Activated T-helper 1 cell treated with anti-CD3 and anti-CD28 coated beads, Interleukin-12 subunit alpha, Interleukin-12 subunit beta, Interleukin-2, Interleukin-4 antibody, amounts not matched to agents 30 ng/mL and 10 ng/mL and 1 ng/mL, durations not matched to agents 14 hours and 24 hours and 36 hours (primary cell): ENCODE measurements at regions not wholly inside any gene's neighbourhood (a gene's known extent, or its start where the extent isn't known, plus 50 kb on each side); places are given as distances from the start of the nearest gene placed in this dataset.

Experiments used
- DNase-seq: peaks from one replicate; pipeline ENCODE4 v3.0.0; 2021; ENCODE audit warnings: low spot score
- H3K27ac Mint-ChIP-seq: one replicate; pipeline ENCODE4 v1.8.0; 2021; ENCODE audit warnings: mild to moderate bottlenecking, mixed read lengths
- H3K27me3 Mint-ChIP-seq: one replicate; pipeline ENCODE4 v1.8.0; 2022; ENCODE audit warnings: mild to moderate bottlenecking, moderate library complexity, mixed read lengths; ENCODE audit not compliant: insufficient read depth
- H3K36me3 Mint-ChIP-seq: one replicate; pipeline ENCODE4 v1.8.0; 2021; ENCODE audit warnings: low read depth, mixed read lengths
- H3K4me1 Mint-ChIP-seq: one replicate; pipeline ENCODE4 v1.8.0; 2021; ENCODE audit warnings: low read depth, mixed read lengths
- H3K4me3 Mint-ChIP-seq: one replicate; pipeline ENCODE4 v1.8.0; 2021; ENCODE audit warnings: mild to moderate bottlenecking, moderate library complexity, mixed read lengths
- H3K9me3 Mint-ChIP-seq: one replicate; pipeline ENCODE4 v1.8.0; 2021; ENCODE audit warnings: mixed read lengths
- intact Hi-C: fragments of 100-400 bp; cut with micrococcal nuclease; formaldehyde crosslinking; loops from one replicate; pipeline ENCODE4 v1.15.1; 2024

GRCh38 chr10:65112573-65112972, 1591.4 kb downstream of the REEP3 start:
- H3K27me3 Mint-ChIP-seq, result no peaks in the 10 kb centered on the region
- no peaks in the 10 kb centered on the region for H3K36me3 Mint-ChIP-seq
- intact Hi-C loops, result no loop called here
- H3K9me3 Mint-ChIP-seq, result peaks cover 19% of the 10 kb centered on the region
- no peak for DNase-seq
- no peak overlapping the region for H3K27ac Mint-ChIP-seq
- no peaks in the 10 kb centered on the region for H3K4me1 Mint-ChIP-seq
- no peak overlapping the region for H3K4me3 Mint-ChIP-seq

DNA sequence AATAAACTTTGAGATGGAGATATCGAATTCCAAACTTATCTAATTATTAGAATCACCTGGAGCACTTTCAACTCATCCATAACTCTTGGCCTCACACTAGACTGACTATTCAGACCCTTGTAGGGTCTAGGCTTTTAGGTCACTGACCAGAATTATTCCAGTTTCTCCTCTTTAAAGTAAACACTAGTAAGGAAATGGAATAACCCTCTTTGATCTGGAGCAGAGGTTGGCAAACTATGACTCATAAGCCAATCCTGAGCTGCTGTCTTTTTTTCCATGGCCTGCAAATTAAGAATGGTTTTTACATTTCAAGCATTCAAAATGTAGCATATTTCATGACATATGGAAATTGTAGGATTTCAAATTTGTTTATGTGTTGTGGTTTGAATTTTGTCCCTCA, 1601.9 kb downstream of the REEP3 start:
- H3K27ac Mint-ChIP-seq, result no peak overlapping the region
- H3K9me3 Mint-ChIP-seq, result peaks cover 10% of the 10 kb centered on the region
- H3K27me3 Mint-ChIP-seq, result no peaks in the 10 kb centered on the region
- H3K4me3 Mint-ChIP-seq, result no peak overlapping the region
- no peaks in the 10 kb centered on the region for H3K4me1 Mint-ChIP-seq
- no peaks in the 10 kb centered on the region for H3K36me3 Mint-ChIP-seq
- intact Hi-C loops, result no loop called here
- no peak for DNase-seq

DNA sequence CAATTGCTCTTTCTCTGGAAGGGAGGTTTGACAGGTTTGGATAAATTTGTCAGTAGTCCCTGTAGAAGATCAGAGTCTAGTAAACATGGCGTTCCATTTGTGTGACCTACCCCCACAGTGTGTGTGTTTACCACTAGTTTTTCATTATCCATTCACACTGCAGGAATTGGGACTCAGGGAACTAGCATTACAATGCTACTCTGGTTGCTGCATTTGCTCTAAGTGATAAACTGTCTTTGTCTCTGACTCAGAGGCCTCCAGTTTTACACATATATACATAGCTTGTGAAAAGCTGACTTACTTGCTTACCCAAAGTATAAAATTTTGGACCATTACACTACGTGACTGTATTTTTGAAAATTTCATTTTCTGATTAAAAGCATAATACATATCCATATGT, 1604.0 kb downstream of the REEP3 start:
- Mint-ChIP-seq H3K9me3 (peaks cover 4% of the 10 kb centered on the region), H3K36me3 (no peaks in the 10 kb centered on the region), H3K4me1 (no peaks in the 10 kb centered on the region), H3K4me3 (no peak overlapping the region), H3K27me3 (no peaks in the 10 kb centered on the region), H3K27ac (no peak overlapping the region)
- intact Hi-C loops, result no loop called here
- DNase-seq, result no peak

GRCh38 chr10:65126288-65126687, 1605.1 kb downstream of the REEP3 start:
- Mint-ChIP-seq H3K27ac (no peak overlapping the region), H3K4me3 (no peak overlapping the region), H3K9me3 (peaks cover 4% of the 10 kb centered on the region), H3K36me3 (no peaks in the 10 kb centered on the region), H3K4me1 (no peaks in the 10 kb centered on the region), H3K27me3 (no peaks in the 10 kb centered on the region)
- DNase-seq, result no peak
- intact Hi-C loops, result no loop called here

DNA sequence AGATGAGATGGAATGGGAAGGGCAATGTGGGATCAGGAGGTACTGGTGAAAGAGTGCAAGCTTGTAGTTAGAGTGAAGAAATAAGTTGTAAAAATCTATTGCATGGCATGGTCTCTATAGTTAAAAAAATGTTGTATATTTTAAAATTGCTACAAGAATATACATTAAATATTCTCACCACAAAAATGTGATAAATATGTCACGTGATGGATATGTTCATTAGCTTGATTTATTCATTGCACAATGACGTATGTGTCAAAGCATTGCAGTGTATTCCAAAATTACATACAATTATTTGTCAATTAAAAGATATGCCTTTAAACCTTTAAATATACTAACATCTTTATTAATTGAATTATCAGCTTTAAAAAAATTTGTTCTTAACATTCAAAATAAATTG, 1607.1 kb downstream of the REEP3 start:
- intact Hi-C loops, result no loop called here
- H3K27me3 Mint-ChIP-seq, result no peaks in the 10 kb centered on the region
- H3K36me3 Mint-ChIP-seq, result no peaks in the 10 kb centered on the region
- no peak overlapping the region for H3K27ac Mint-ChIP-seq
- no peak overlapping the region for H3K4me3 Mint-ChIP-seq
- no peaks in the 10 kb centered on the region for H3K4me1 Mint-ChIP-seq
- peaks cover 4% of the 10 kb centered on the region for H3K9me3 Mint-ChIP-seq
- no peak for DNase-seq

DNA sequence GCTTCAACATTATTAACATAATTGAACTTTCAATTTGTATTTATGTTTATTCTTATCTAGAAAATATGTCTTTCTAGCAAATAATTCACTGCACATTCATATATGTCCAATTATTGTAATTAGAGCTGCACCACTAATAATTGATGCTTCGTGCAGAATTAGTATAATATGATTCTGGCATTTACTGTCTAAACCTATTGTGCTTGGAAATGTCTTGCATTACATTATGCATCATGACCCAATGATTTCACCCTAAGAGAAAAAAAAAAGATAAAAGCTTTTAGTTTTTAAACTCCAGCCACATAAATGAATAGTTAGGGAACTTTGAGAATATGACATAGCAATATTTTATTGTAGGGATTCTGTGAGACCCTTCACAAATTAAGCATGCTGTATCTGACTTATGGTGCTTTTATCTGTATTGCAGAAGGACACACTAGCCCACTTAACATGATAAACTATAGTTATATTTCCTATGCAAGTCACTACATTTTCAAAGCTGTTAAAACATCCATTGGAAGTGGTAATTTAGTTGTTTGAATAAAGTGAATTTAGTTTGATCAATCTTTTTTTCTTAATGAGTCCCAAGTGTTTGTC, 1609.1 kb downstream of the REEP3 start:
- DNase-seq, result no peak
- intact Hi-C loops, result no loop called here
- no peak overlapping the region for H3K4me3 Mint-ChIP-seq
- no peaks in the 10 kb centered on the region for H3K36me3 Mint-ChIP-seq
- no peak overlapping the region for H3K27ac Mint-ChIP-seq
- no peaks in the 10 kb centered on the region for H3K9me3 Mint-ChIP-seq
- no peaks in the 10 kb centered on the region for H3K4me1 Mint-ChIP-seq
- H3K27me3 Mint-ChIP-seq, result no peaks in the 10 kb centered on the region

GRCh38 chr10:65133652-65134051, 1612.5 kb downstream of the REEP3 start:
- Mint-ChIP-seq H3K4me1 (no peaks in the 10 kb centered on the region), H3K36me3 (no peaks in the 10 kb centered on the region), H3K27me3 (no peaks in the 10 kb centered on the region), H3K9me3 (no peaks in the 10 kb centered on the region), H3K4me3 (no peak overlapping the region), H3K27ac (no peak overlapping the region)
- no peak for DNase-seq
- intact Hi-C loops, result no loop called here

DNA sequence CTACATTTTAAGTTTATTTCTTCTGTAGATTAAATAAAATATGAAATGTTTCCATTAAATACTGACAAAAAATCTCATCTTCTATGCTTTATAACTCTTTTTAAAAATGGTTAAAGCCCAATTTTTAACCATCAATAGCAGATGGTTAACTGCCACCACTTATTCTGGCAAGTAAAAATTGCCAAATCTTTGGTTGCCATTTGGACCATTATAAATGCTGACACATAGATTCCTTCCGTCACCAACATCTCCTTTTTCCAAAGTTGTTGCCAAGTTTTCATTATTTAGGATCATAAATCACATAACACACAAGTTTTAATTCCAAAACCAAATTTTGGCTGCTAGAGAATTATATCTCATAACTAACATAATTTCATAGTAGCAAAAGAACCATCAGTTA, 1614.3 kb downstream of the REEP3 start:
- Mint-ChIP-seq H3K4me3 (no peak overlapping the region), H3K9me3 (no peaks in the 10 kb centered on the region), H3K27me3 (no peaks in the 10 kb centered on the region), H3K4me1 (no peaks in the 10 kb centered on the region), H3K27ac (no peak overlapping the region), H3K36me3 (no peaks in the 10 kb centered on the region)
- no peak for DNase-seq
- intact Hi-C loops, result no loop called here

DNA sequence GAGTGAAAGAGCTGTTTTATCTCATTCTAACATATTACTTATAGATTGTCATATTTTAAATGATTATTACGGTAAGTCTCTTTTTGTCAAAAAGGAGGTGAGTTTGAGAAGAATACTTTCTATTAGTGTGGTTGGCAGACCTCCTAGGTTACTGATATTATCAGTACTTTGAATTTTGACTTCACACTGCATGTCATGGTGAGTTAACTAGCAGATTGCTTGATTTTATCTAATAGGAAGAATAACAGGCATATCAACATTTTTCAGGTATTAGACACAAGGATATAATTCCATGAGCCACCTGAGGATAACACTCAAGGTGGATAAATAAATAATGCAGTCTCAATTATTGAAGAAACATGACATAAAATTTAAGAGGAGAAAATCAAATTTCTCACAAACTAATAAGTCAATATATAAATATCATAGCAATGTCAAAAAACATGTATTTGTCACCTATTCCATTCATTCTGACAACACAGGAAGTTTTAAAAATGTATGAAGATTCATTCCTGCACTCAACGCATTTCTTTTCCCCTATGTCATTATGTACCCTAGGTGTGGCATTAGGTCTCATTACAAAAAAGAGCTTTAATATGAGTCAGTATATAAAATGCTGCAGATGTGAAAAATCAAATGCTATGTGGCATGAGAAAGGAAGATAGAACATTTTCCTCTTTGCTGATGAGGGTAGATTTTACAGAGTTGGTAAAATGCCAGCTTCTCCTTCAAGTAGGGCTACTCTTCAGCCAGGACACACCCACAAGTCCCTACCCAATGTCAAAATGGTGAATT, 1621.6 kb downstream of the REEP3 start:
- no peaks in the 10 kb centered on the region for H3K9me3 Mint-ChIP-seq
- intact Hi-C loops, result no loop called here
- H3K27me3 Mint-ChIP-seq, result no peaks in the 10 kb centered on the region
- no peaks in the 10 kb centered on the region for H3K4me1 Mint-ChIP-seq
- no peak for DNase-seq
- H3K27ac Mint-ChIP-seq, result no peak overlapping the region
- H3K36me3 Mint-ChIP-seq, result no peaks in the 10 kb centered on the region
- H3K4me3 Mint-ChIP-seq, result no peak overlapping the region

- no peak overlapping the region for H3K27ac Mint-ChIP-seq
- H3K4me1 Mint-ChIP-seq, result no peaks in the 10 kb centered on the region
- H3K9me3 Mint-ChIP-seq, result no peaks in the 10 kb centered on the region
- intact Hi-C loops, result no loop called here
- H3K4me3 Mint-ChIP-seq, result no peak overlapping the region
- H3K27me3 Mint-ChIP-seq, result no peaks in the 10 kb centered on the region
- no peak for DNase-seq
- H3K36me3 Mint-ChIP-seq, result no peaks in the 10 kb centered on the region
Measured at GRCh38 chr10:65143723-65144122, 1622.5 kb downstream of the REEP3 start.

DNA sequence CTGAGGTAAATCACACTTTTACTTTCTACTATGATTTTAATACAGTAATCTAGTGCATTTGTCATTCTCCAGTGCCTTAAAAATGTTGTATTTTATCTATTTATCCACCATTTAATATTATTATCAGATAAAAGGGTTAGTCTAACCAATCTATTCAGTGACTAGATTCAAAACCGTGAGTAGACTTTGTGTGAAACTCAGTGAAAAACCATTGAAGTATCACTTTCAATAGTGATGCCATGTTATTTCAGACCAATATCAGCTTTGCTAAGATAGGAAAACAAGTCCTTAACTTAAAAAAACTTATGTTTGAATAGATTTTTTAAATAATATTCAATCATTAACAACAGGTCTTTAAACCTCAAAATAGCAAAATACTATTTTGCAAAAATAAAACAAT, 1628.7 kb downstream of the REEP3 start:
- Mint-ChIP-seq H3K4me1 (no peaks in the 10 kb centered on the region), H3K4me3 (no peak overlapping the region), H3K36me3 (no peaks in the 10 kb centered on the region), H3K9me3 (no peaks in the 10 kb centered on the region), H3K27me3 (no peaks in the 10 kb centered on the region), H3K27ac (no peak overlapping the region)
- DNase-seq, result no peak
- intact Hi-C loops, result no loop called here

DNA sequence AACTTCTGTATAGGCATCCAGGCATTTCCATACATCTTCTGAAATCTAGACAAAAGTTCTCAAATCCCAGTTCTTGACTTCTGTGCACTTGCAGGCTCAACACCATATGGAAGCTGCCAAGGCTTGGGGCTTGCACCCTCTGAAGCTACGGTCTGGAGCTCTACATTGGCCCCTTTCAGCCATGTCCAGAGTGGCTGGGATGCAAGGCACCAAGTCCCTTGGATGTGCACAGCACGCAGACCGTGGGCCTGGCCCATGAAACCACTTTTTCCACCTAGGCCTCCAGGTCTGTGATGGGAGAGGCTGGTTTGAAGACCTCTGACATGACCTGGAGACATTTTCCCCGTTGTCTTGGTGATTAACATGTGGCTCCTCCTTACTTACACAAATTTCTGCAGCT, 1645.1 kb downstream of the REEP3 start:
- Mint-ChIP-seq H3K4me3 (no peak overlapping the region), H3K4me1 (no peaks in the 10 kb centered on the region), H3K27ac (no peak overlapping the region), H3K27me3 (no peaks in the 10 kb centered on the region), H3K9me3 (peaks cover 13% of the 10 kb centered on the region), H3K36me3 (no peaks in the 10 kb centered on the region)
- intact Hi-C loops, result no loop called here
- no peak for DNase-seq

DNA sequence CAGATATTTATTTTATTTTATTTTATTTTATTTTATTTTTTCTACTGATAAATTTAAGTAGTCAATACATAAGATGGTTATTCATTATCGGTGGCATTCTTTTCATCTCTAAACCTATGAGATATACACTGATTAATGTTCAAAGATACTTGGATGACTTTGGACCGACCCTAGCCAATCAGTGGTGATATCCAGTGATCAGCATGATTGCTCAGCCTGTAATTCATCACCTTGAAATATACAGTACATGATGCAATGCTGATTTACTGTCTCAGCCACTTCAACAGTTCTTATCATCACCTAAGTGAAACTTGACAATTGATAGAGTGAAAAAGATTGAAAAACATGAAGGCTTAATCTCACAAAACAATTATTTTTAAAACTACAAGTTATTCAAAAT, 1651.0 kb downstream of the REEP3 start:
- Mint-ChIP-seq H3K27ac (no peak overlapping the region), H3K4me3 (no peak overlapping the region), H3K27me3 (no peaks in the 10 kb centered on the region), H3K36me3 (no peaks in the 10 kb centered on the region), H3K9me3 (peaks cover 13% of the 10 kb centered on the region), H3K4me1 (no peaks in the 10 kb centered on the region)
- DNase-seq, result no peak
- intact Hi-C loops, result no loop called here

DNA sequence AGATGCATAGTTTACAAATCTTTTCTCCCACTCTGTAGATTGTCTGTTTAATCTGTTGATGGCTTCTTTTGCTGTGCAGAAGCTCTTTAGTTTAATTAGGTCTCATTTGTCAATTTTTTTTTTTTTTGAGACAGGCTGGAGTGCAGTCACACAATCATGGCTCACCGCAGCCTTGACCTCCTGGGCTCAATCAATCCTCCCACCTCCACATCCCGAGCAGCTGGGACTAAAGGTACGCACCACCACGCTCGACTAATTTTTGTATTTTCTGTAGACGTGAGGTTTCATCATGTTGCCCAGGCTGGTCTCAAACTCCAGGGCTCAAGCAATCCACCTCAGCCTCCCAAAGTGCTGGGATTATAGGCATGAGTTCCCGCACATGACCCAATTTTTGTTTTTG, 1655.8 kb downstream of the REEP3 start:
- H3K36me3 Mint-ChIP-seq, result no peaks in the 10 kb centered on the region
- H3K27me3 Mint-ChIP-seq, result no peaks in the 10 kb centered on the region
- intact Hi-C loops, result no loop called here
- peaks cover 16% of the 10 kb centered on the region for H3K9me3 Mint-ChIP-seq
- no peaks in the 10 kb centered on the region for H3K4me1 Mint-ChIP-seq
- DNase-seq, result no peak
- no peak overlapping the region for H3K4me3 Mint-ChIP-seq
- no peak overlapping the region for H3K27ac Mint-ChIP-seq
